Spleen (tissue), 7 donors: ENCODE measurements at regions not wholly inside any gene's neighbourhood (a gene's known extent, or its start where the extent isn't known, plus 50 kb on each side); places are given as distances from the start of the nearest gene placed in this dataset.

Source experiments
- CTCF ChIP-seq, 11 experiments: fragments of 200-600 bp in 7 of 11; fragments of 450-650 bp in 4 of 11; sonication (generic) in 4 of 11; IDR thresholded peaks in 8 of 11; conservative IDR thresholded peaks in 3 of 11; 1 replicate in 7 of 11; 2 replicates in 4 of 11; pipeline versions ENCODE4 v1.4.0 to v1.8.0; 2016 to 2021; ENCODE audit warnings: antibody characterized with exemption in 11 of 11, inconsistent platforms in 4 of 11, mild to moderate bottlenecking in 1 of 11
- POLR2A ChIP-seq, 3 donors: fragments of 450-650 bp; IDR thresholded peaks; one replicate each; pipeline ENCODE4 v1.5.1; 2017; ENCODE audit warnings: antibody characterized with exemption in 3 of 3, mild to moderate bottlenecking in 1 of 3
- donor health status: DM: no; HTN: no; CAD: no; lungs with moderate emphysema.
- donor health status: DM: no; HTN: no; CAD: no.
- donor health status: DM: no; HTN: no; CAD: no.

GRCh38 chr11:81241672-81242275 lies 1491.9 kb downstream of the FAM181B start:
- TF ChIP-seq POLR2A (IDR thresholded peaks at IDR 0.05) = no peak
- no peak for TF ChIP-seq CTCF (IDR thresholded peaks at IDR 0.05 in 8 of 11, conservative IDR thresholded peaks at IDR 0.05 in 3 of 11)
